GM20000 (cell line): ENCODE measurements at regions not wholly inside any gene's neighbourhood (a gene's known extent, or its start where the extent isn't known, plus 50 kb on each side); places are given as distances from the start of the nearest gene placed in this dataset.
"Not testable (repeated sequence)": the region's sequence is repeated elsewhere in the genome, so short reads cannot be mapped to it uniquely, and the experiment has no call there.

Source experiments
- DNase-seq: peaks from one replicate; pipeline ENCODE4 v3.0.0; 2012; ENCODE audit warnings: low spot score
- TF ChIP-seq, protein P1 (sequence below): IDR thresholded peaks from 2 replicates; pipeline ENCODE4 v1.5.1; 2012; ENCODE audit warnings: mild to moderate bottlenecking, control low read depth; ENCODE audit errors: extremely low read depth, missing control alignments

GRCh38 chr9:78903581-78903980 lies 606.7 kb downstream of the PSAT1 start:
- DNase-seq = no peak
- TF ChIP-seq, protein P1, sequence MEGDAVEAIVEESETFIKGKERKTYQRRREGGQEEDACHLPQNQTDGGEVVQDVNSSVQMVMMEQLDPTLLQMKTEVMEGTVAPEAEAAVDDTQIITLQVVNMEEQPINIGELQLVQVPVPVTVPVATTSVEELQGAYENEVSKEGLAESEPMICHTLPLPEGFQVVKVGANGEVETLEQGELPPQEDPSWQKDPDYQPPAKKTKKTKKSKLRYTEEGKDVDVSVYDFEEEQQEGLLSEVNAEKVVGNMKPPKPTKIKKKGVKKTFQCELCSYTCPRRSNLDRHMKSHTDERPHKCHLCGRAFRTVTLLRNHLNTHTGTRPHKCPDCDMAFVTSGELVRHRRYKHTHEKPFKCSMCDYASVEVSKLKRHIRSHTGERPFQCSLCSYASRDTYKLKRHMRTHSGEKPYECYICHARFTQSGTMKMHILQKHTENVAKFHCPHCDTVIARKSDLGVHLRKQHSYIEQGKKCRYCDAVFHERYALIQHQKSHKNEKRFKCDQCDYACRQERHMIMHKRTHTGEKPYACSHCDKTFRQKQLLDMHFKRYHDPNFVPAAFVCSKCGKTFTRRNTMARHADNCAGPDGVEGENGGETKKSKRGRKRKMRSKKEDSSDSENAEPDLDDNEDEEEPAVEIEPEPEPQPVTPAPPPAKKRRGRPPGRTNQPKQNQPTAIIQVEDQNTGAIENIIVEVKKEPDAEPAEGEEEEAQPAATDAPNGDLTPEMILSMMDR = no peak

DNA sequence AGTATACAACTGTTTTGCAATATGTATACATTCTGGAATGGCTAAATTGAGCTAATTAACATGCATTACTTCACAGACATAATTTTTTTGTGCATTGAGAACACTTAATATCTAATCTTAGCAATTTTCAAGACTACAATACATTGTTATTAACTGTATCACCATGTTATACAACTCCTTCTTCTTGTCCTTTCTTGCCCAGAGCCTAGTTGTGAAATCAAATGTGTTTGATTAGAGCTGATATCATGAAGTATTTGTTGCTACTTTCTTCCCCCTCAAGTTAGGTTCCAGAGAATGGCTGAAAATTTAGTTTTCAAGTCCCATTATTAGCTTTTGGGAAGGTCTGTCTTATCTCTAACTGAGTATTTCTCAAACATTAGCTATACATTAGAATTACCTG lies 607.8 kb downstream of the PSAT1 start:
- no peak for DNase-seq
- TF ChIP-seq, protein P1 = no peak

- DNase-seq = no peak
- TF ChIP-seq, protein P1 = no peak
Measured at GRCh38 chr9:78905387-78905786, 608.5 kb downstream of the PSAT1 start.

- TF ChIP-seq, protein P1 = no peak
- no peak for DNase-seq
Measured at GRCh38 chr9:78905986-78906755, 609.2 kb downstream of the PSAT1 start.

- DNase-seq = no peak
- TF ChIP-seq, protein P1 = no peak
Measured at GRCh38 chr9:78909566-78909965, 612.6 kb downstream of the PSAT1 start.

DNA sequence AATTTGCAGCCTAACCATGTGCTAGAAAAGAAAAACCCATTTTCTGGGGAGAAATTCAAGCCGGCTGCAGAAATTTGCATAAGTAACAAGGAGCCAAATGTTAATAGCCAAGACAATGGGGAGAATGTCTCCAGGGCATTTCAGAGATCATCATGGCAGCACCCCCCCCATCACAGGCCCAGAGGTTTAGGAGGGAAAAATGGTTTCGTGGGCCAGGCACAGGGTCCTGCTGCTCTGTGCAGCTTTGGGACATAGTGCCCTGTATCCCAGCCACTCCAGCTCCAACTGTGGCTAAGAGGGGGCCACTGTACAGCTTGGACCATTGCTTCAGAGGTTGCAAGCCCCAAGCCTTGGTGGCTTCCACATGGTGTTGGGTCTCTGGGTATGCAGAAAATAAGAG lies 620.0 kb downstream of the PSAT1 start:
- DNase-seq = not testable (repeated sequence)

- DNase-seq = no peak
Measured at GRCh38 chr9:78918976-78919375, 622.1 kb downstream of the PSAT1 start.

More at GRCh38 chr9:78918976-78919375, 622.1 kb downstream of the PSAT1 start:
- TF ChIP-seq, protein P1 = no peak
